Activated naive CD4-positive, alpha-beta T cell treated with anti-CD3 and anti-CD28 coated beads, Interleukin-2, amount 50 U/mL, for 24 hours (primary cell): ENCODE measurements at regions not wholly inside any gene's neighbourhood (a gene's known extent, or its start where the extent isn't known, plus 50 kb on each side); places are given as distances from the start of the nearest gene placed in this dataset.

Experiments used
- H3K27ac Mint-ChIP-seq: one replicate; pipeline ENCODE4 v1.8.0; 2021; ENCODE audit warnings: mild to moderate bottlenecking, mixed read lengths
- H3K27me3 Mint-ChIP-seq: one replicate; pipeline ENCODE4 v1.8.0; 2021; ENCODE audit warnings: mixed read lengths
- H3K36me3 Mint-ChIP-seq: one replicate; pipeline ENCODE4 v1.8.0; 2021; ENCODE audit warnings: mixed read lengths
- H3K4me1 Mint-ChIP-seq: one replicate; pipeline ENCODE4 v1.8.0; 2021; ENCODE audit warnings: mixed read lengths
- H3K4me3 Mint-ChIP-seq: one replicate; pipeline ENCODE4 v1.8.0; 2021; ENCODE audit warnings: mild to moderate bottlenecking, mixed read lengths
- H3K9me3 Mint-ChIP-seq: one replicate; pipeline ENCODE4 v1.8.0; 2021; ENCODE audit warnings: mixed read lengths

- Mint-ChIP-seq H3K4me3 (no peak overlapping the region), H3K27ac (no peak overlapping the region), H3K4me1 (no peaks in the 10 kb centered on the region), H3K36me3 (no peaks in the 10 kb centered on the region), H3K9me3 (peaks cover 10% of the 10 kb centered on the region), H3K27me3 (peaks cover 2% of the 10 kb centered on the region)
Measured at GRCh38 chr6:100944644-100945043, 63.5 kb upstream of the ASCC3 start.

- H3K36me3 Mint-ChIP-seq: no peaks in the 10 kb centered on the region
- no peak overlapping the region for H3K4me3 Mint-ChIP-seq
Measured at GRCh38 chr6:100946021-100946540, 65.0 kb upstream of the ASCC3 start.

GRCh38 chr6:100946711-100947110 lies 65.6 kb upstream of the ASCC3 start:
- Mint-ChIP-seq H3K36me3 (no peaks in the 10 kb centered on the region), H3K27me3 (peaks cover 1% of the 10 kb centered on the region), H3K27ac (no peak overlapping the region), H3K4me3 (no peak overlapping the region), H3K9me3 (peaks cover 10% of the 10 kb centered on the region), H3K4me1 (no peaks in the 10 kb centered on the region)

More at GRCh38 chr6:100946021-100946540, 65.0 kb upstream of the ASCC3 start:
- Mint-ChIP-seq H3K27ac (no peak overlapping the region), H3K4me1 (no peaks in the 10 kb centered on the region), H3K9me3 (peaks cover 10% of the 10 kb centered on the region), H3K27me3 (peaks cover 1% of the 10 kb centered on the region)

- Mint-ChIP-seq H3K4me3 (no peak overlapping the region), H3K27ac (no peak overlapping the region), H3K4me1 (no peaks in the 10 kb centered on the region), H3K9me3 (peaks cover 10% of the 10 kb centered on the region), H3K27me3 (peaks cover 3% of the 10 kb centered on the region), H3K36me3 (no peaks in the 10 kb centered on the region)
Measured at GRCh38 chr6:100948381-100949133, 67.4 kb upstream of the ASCC3 start.

- Mint-ChIP-seq H3K9me3 (peaks cover 10% of the 10 kb centered on the region), H3K36me3 (no peaks in the 10 kb centered on the region), H3K27ac (no peak overlapping the region), H3K4me1 (no peaks in the 10 kb centered on the region), H3K4me3 (no peak overlapping the region), H3K27me3 (peaks cover 10% of the 10 kb centered on the region)
Measured at GRCh38 chr6:100952006-100952405, 70.9 kb upstream of the ASCC3 start.

- Mint-ChIP-seq H3K27ac (no peak overlapping the region), H3K9me3 (no peaks in the 10 kb centered on the region), H3K4me3 (no peak overlapping the region), H3K27me3 (peaks cover 13% of the 10 kb centered on the region), H3K4me1 (no peaks in the 10 kb centered on the region), H3K36me3 (no peaks in the 10 kb centered on the region)
Measured at GRCh38 chr6:100959280-100959679, 78.2 kb upstream of the ASCC3 start.

- H3K36me3 Mint-ChIP-seq: no peaks in the 10 kb centered on the region
- H3K9me3 Mint-ChIP-seq: no peaks in the 10 kb centered on the region
- peaks cover 4% of the 10 kb centered on the region for H3K27me3 Mint-ChIP-seq
- no peaks in the 10 kb centered on the region for H3K4me1 Mint-ChIP-seq
- H3K27ac Mint-ChIP-seq: no peak overlapping the region
- no peak overlapping the region for H3K4me3 Mint-ChIP-seq
Measured at GRCh38 chr6:100962466-100962865, 81.3 kb upstream of the ASCC3 start.

- Mint-ChIP-seq H3K36me3 (peaks cover 6% of the 10 kb centered on the region), H3K4me1 (no peaks in the 10 kb centered on the region), H3K27ac (no peak overlapping the region), H3K4me3 (no peak overlapping the region), H3K9me3 (peaks cover 13% of the 10 kb centered on the region), H3K27me3 (peaks cover 16% of the 10 kb centered on the region)
Measured at GRCh38 chr6:100965067-100965466, 83.9 kb upstream of the ASCC3 start.

- Mint-ChIP-seq H3K4me1 (no peaks in the 10 kb centered on the region), H3K4me3 (no peak overlapping the region), H3K9me3 (peaks cover 15% of the 10 kb centered on the region), H3K27me3 (peaks cover 14% of the 10 kb centered on the region), H3K27ac (no peak overlapping the region), H3K36me3 (peaks cover 6% of the 10 kb centered on the region)
Measured at GRCh38 chr6:100968949-100969348, 87.8 kb upstream of the ASCC3 start.

GRCh38 chr6:100979267-100979666 lies 98.1 kb upstream of the ASCC3 start:
- Mint-ChIP-seq H3K36me3 (no peaks in the 10 kb centered on the region), H3K9me3 (no peaks in the 10 kb centered on the region), H3K27me3 (no peaks in the 10 kb centered on the region), H3K27ac (no peak overlapping the region), H3K4me1 (no peaks in the 10 kb centered on the region), H3K4me3 (no peak overlapping the region)

- no peaks in the 10 kb centered on the region for H3K27me3 Mint-ChIP-seq
- H3K4me3 Mint-ChIP-seq: no peak overlapping the region
- H3K9me3 Mint-ChIP-seq: no peaks in the 10 kb centered on the region
- no peaks in the 10 kb centered on the region for H3K4me1 Mint-ChIP-seq
- no peak overlapping the region for H3K27ac Mint-ChIP-seq
- no peaks in the 10 kb centered on the region for H3K36me3 Mint-ChIP-seq
Measured at GRCh38 chr6:100980949-100981348, 99.8 kb upstream of the ASCC3 start.

- H3K27me3 Mint-ChIP-seq: no peaks in the 10 kb centered on the region
- no peak overlapping the region for H3K4me3 Mint-ChIP-seq
- H3K4me1 Mint-ChIP-seq: no peaks in the 10 kb centered on the region
- no peaks in the 10 kb centered on the region for H3K36me3 Mint-ChIP-seq
- no peaks in the 10 kb centered on the region for H3K9me3 Mint-ChIP-seq
- H3K27ac Mint-ChIP-seq: no peak overlapping the region
Measured at GRCh38 chr6:100986921-100987320, 105.8 kb upstream of the ASCC3 start.

- no peaks in the 10 kb centered on the region for H3K36me3 Mint-ChIP-seq
- no peak overlapping the region for H3K27ac Mint-ChIP-seq
- no peak overlapping the region for H3K4me3 Mint-ChIP-seq
- H3K4me1 Mint-ChIP-seq: no peaks in the 10 kb centered on the region
- H3K27me3 Mint-ChIP-seq: no peaks in the 10 kb centered on the region
- no peaks in the 10 kb centered on the region for H3K9me3 Mint-ChIP-seq
Measured at GRCh38 chr6:100987556-100987955, 106.4 kb upstream of the ASCC3 start.

GRCh38 chr6:100988391-100988984 lies 107.4 kb upstream of the ASCC3 start:
- Mint-ChIP-seq H3K27ac (no peak overlapping the region), H3K4me1 (no peaks in the 10 kb centered on the region), H3K9me3 (no peaks in the 10 kb centered on the region), H3K36me3 (no peaks in the 10 kb centered on the region), H3K27me3 (no peaks in the 10 kb centered on the region), H3K4me3 (no peak overlapping the region)

- Mint-ChIP-seq H3K4me1 (no peaks in the 10 kb centered on the region), H3K4me3 (no peak overlapping the region), H3K27ac (no peak overlapping the region), H3K36me3 (no peaks in the 10 kb centered on the region), H3K27me3 (no peaks in the 10 kb centered on the region), H3K9me3 (no peaks in the 10 kb centered on the region)
Measured at GRCh38 chr6:100990070-100990469, 108.9 kb upstream of the ASCC3 start.

- Mint-ChIP-seq H3K27me3 (peaks cover 1% of the 10 kb centered on the region), H3K36me3 (no peaks in the 10 kb centered on the region), H3K4me3 (no peak overlapping the region), H3K27ac (no peak overlapping the region), H3K9me3 (no peaks in the 10 kb centered on the region), H3K4me1 (no peaks in the 10 kb centered on the region)
Measured at GRCh38 chr6:100996409-100996808, 115.3 kb upstream of the ASCC3 start.
